Ascending aorta (tissue), 2 donors: ENCODE measurements at regions not wholly inside any gene's neighbourhood (a gene's known extent, or its start where the extent isn't known, plus 50 kb on each side); places are given as distances from the start of the nearest gene placed in this dataset.

Source experiments
- DNase-seq, 2 donors: peaks; one replicate each; pipeline ENCODE4 v3.0.0-alpha.2; 2019; ENCODE audit warnings: low spot score in 2 of 2
- H3K27ac ChIP-seq, 2 donors: fragments of 200-600 bp; sonication (generic); one replicate each; pipeline ENCODE4 v1.5.1; 2016 to 2017; ENCODE audit warnings: mild to moderate bottlenecking in 1 of 2
- H3K27me3 ChIP-seq: fragments of 200-600 bp; sonication (generic); one replicate; pipeline ENCODE4 v1.5.1; 2017
- H3K36me3 ChIP-seq, 2 donors: fragments of 200-600 bp; sonication (generic); one replicate each; pipeline ENCODE4 v1.5.1; 2016
- H3K4me1 ChIP-seq, 2 donors: fragments of 200-600 bp; sonication (generic); one replicate each; pipeline ENCODE4 v1.5.1; 2016 to 2017; ENCODE audit warnings: mild to moderate bottlenecking in 1 of 2
- H3K4me3 ChIP-seq, 2 donors: fragments of 200-600 bp; sonication (generic); one replicate each; pipeline ENCODE4 v1.5.1; 2016 to 2017; ENCODE audit warnings: mild to moderate bottlenecking in 1 of 2
- H3K9me3 ChIP-seq, 2 donors: fragments of 200-600 bp; sonication (generic); one replicate each; pipeline ENCODE4 v1.5.1; 2016
- CTCF ChIP-seq, 3 experiments: fragments of 200-600 bp in 2 of 3; fragments of 450-650 bp in 1 of 3; sonication (generic) in 2 of 3; IDR thresholded peaks; one replicate each; pipeline ENCODE4 v1.5.1; 2016 to 2019; ENCODE audit warnings: antibody characterized with exemption in 3 of 3, mild to moderate bottlenecking in 1 of 3, moderate library complexity in 1 of 3
- intact Hi-C: fragments of 100-400 bp; cut with DNase I; formaldehyde crosslinking; loops from one replicate; pipeline ENCODE4 v1.15.1; 2023

GRCh38 chr15:56816781-56817180 is 83.5 kb upstream of the ZNF280D start:
- Histone ChIP-seq H3K4me3 (no peak overlapping the region), H3K9me3 (no peaks in the 10 kb centered on the region), H3K36me3 (no peaks in the 10 kb centered on the region), H3K27me3 (no peaks in the 10 kb centered on the region), H3K27ac (no peak overlapping the region), H3K4me1 (peaks cover 0 to 10% of the 10 kb centered on the region in 2 donors)
- TF ChIP-seq CTCF (IDR thresholded peaks at IDR 0.05), result no peak
- intact Hi-C loops, result no loop called here
- no peak for DNase-seq

- no peak for DNase-seq
These were observed 81.9 kb upstream of the ZNF280D start for GRCh38 chr15:56815247-56815646.

GRCh38 chr15:56814429-56814828 is 81.1 kb upstream of the ZNF280D start:
- intact Hi-C loops, result no loop called here
- H3K4me3 ChIP-seq, result no peak overlapping the region
- TF ChIP-seq CTCF (IDR thresholded peaks at IDR 0.05), result no peak
- no peak overlapping the region for H3K27ac ChIP-seq
- H3K4me1 ChIP-seq, result peaks cover 0 to 10% of the 10 kb centered on the region in 2 donors
- H3K9me3 ChIP-seq, result no peaks in the 10 kb centered on the region
- H3K27me3 ChIP-seq, result no peaks in the 10 kb centered on the region
- no peaks in the 10 kb centered on the region for H3K36me3 ChIP-seq
- no peak for DNase-seq

More at GRCh38 chr15:56815247-56815646, 81.9 kb upstream of the ZNF280D start:
- Histone ChIP-seq H3K4me3 (no peak overlapping the region), H3K9me3 (no peaks in the 10 kb centered on the region), H3K27ac (no peak overlapping the region), H3K4me1 (peaks cover 0 to 10% of the 10 kb centered on the region in 2 donors), H3K36me3 (no peaks in the 10 kb centered on the region), H3K27me3 (no peaks in the 10 kb centered on the region)
- TF ChIP-seq CTCF (IDR thresholded peaks at IDR 0.05), result no peak
- intact Hi-C loops, result no loop called here

GRCh38 chr15:56813995-56814394 is 80.7 kb upstream of the ZNF280D start:
- H3K4me3 ChIP-seq, result no peak overlapping the region
- no peaks in the 10 kb centered on the region for H3K27me3 ChIP-seq
- H3K36me3 ChIP-seq, result no peaks in the 10 kb centered on the region
- intact Hi-C loops, result no loop called here
- no peak for DNase-seq
- TF ChIP-seq CTCF (IDR thresholded peaks at IDR 0.05), result no peak
- no peak overlapping the region for H3K27ac ChIP-seq
- H3K4me1 ChIP-seq, result peaks cover 0 to 10% of the 10 kb centered on the region in 2 donors
- no peaks in the 10 kb centered on the region for H3K9me3 ChIP-seq

GRCh38 chr15:56812961-56813360 is 79.7 kb upstream of the ZNF280D start:
- no peaks in the 10 kb centered on the region for H3K36me3 ChIP-seq
- no peak for TF ChIP-seq CTCF (IDR thresholded peaks at IDR 0.05)
- no peak overlapping the region for H3K4me3 ChIP-seq
- H3K27ac ChIP-seq, result peak overlapping the region; percentile 68 to 79
- no peaks in the 10 kb centered on the region for H3K27me3 ChIP-seq
- H3K4me1 ChIP-seq, result peaks cover 0 to 10% of the 10 kb centered on the region in 2 donors
- no peak for DNase-seq
- intact Hi-C loops, result no loop called here
- peaks cover 0 to 7% of the 10 kb centered on the region in 2 donors for H3K9me3 ChIP-seq

GRCh38 chr15:56812221-56812620 is 78.9 kb upstream of the ZNF280D start:
- Histone ChIP-seq H3K4me3 (no peak overlapping the region), H3K36me3 (no peaks in the 10 kb centered on the region), H3K27me3 (no peaks in the 10 kb centered on the region), H3K27ac (peak overlapping the region; percentile 68 to 79), H3K4me1 (peaks cover 0 to 6% of the 10 kb centered on the region in 2 donors), H3K9me3 (peaks cover 0 to 13% of the 10 kb centered on the region in 2 donors)
- no peak for DNase-seq
- intact Hi-C loops, result no loop called here
- no peak for TF ChIP-seq CTCF (IDR thresholded peaks at IDR 0.05)
